Hematopoietic multipotent progenitor cell treated with erythropoietin and hydrocortisone succinate and interleukin-3 and kit ligand, for 8 days (in vitro differentiated cells): ENCODE measurements at regions not wholly inside any gene's neighbourhood (a gene's known extent, or its start where the extent isn't known, plus 50 kb on each side); places are given as distances from the start of the nearest gene placed in this dataset.
"Not testable (repeated sequence)": the region's sequence is repeated elsewhere in the genome, so short reads cannot be mapped to it uniquely, and the experiment has no call there.

Experiments
- DNase-seq: peaks from one replicate; pipeline ENCODE4 v3.0.0-alpha.2; 2015

DNA sequence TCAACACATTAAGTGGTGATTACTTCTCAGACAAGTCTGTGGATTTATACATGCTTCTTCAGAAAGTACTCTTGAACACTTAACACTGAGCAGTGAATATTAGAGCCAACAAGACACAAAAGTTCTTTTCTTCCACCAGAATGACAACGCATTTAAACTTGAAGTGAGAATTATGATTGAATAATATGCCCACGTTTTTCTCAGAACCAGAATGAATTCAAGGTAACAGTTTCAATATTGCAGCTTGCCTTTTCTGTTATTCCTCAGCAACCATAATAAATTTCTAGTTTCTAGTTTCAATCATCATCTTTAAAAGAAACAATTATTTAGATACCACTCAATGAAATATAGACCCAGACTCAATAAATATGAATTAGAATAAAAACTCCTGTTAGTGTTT is 547.0 kb downstream of the NUP35 start:
- no peak for DNase-seq

- no peak for DNase-seq
These were observed 554.7 kb downstream of the NUP35 start for GRCh38 chr2:183678908-183679307.

DNA sequence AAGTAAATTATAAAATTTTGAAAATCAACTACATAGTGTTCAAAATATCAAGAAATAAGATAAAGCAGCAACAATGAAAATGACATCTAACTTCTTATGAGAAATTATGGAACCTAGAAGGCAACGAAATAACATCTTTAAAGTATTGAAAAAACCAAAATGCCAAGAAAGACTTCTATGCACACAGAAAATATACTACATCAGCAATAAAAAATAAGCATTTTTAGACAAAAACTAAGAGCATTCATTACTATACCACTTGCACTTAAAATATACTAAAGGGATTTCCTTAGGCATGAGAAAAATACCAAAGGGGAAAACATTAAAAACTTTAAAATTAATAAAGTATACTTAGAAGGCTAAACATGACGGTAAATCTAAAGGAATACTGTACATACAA is 556.3 kb downstream of the NUP35 start:
- no peak for DNase-seq

- DNase-seq, result no peak
These were observed 560.4 kb downstream of the NUP35 start for GRCh38 chr2:183684686-183685085.

DNA sequence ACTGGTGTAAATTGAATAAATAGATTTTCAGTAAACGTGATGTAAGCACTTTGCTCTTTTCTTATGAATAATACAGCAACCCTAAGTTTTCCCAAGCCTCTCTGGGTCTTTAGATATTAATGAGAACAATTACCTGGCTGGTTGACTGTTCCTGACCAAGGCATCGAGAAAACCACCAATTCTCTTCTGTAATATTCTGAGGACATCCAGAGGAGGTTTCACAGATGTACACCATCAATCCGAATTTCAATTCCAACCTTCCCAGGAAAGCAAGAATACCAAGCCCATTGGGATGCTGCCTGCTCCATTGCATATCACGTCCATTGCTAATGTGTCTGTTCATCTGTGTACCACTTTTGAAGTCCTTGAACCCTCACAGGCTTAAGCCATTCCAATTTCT is 571.8 kb downstream of the NUP35 start:
- no peak for DNase-seq

DNA sequence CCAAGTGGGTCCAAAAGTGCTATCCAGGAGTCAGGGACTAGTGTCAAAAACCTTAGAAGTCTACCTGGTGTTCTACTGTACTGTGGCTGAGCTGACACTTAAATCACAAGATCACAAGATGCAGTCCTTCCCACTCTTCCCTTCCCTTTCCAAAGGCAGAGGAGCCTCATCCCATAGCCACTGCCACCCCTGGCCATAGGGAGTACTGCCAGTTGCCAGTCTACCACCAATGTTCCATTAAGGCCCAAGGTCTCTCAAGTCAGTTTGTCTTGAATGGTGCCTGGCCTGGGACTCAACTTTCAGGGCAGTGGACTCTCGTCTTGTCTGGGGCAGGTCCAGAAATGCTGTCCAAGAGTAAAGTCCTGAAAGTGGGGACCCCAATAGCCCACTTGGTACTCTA is 585.6 kb downstream of the NUP35 start:
- no peak for DNase-seq

DNA sequence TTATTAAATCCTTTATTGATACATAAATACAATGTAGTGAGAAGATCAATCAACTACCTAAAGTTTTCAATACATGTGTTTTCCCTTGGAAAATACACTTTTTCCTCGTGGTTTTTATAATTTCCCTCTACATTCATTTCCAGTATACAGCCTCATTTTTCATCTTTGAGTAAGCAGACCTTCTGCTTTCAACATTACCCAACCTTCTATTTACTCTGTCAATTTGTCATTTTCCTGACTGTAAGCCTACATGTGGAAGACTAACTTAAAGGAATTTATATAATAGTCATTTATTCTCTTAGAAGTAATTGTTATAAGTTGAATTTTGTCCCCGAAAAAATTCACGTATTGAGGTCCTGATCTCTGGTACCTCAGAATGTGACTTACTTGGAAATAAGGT is 594.0 kb downstream of the NUP35 start:
- DNase-seq, result no peak

- DNase-seq, result no peak
These were observed 599.0 kb downstream of the NUP35 start for GRCh38 chr2:183723278-183723677.

DNA sequence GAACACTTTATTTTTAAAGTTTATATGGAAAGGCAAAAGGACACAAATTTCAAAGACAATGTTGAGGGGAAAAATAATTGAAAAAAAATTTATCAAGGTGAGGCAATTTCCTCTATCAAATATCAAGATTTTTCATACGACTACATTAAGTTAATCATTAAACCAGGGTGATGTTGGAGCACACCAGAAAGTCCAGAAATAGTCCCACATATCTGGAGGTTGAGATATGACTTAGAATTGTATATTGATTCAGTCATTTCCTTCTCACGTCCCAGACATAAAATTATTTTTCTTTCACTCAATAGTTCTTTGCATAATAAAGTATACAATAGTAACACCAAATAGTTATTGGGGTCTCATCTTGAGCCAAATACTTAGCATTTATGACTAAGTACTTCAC is 605.1 kb downstream of the NUP35 start:
- no peak for DNase-seq

DNA sequence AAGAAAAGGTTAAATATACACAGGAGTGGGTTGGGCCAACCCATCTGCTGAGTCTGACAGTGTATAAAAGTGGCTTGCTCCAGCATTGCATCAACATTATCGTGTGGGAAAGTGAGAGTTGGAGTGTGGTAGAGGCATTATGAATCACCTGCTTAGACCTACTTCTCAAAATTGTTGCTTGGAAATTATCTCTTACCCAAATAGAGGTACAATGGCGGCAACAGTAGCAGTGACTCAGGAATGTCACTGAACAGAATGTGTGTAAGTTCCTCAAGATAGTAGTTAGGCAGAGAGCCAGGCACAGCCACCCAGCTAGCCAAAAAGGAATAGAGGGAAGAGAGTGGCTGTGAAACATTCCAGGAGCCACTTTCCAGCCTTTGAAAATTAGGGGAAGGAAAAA is 616.0 kb downstream of the NUP35 start:
- no peak for DNase-seq

DNA sequence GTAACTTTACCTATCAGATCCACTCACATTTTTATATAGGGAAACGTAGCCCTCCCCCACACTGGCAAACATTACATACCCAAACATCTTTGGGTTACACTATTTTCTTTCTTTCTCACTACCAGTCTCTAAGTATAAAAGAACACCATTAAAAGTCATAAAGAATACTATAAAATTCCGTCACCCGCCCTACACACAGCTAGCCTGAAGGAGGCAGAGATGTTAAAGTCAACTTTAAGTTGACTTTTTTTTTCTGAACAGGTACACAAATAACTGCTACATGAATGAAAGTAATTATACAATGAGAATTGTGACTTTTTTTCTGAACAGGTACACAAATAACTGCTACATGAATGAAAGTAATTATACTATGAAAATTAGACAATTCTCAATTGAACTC is 628.3 kb downstream of the NUP35 start:
- DNase-seq, result no peak

GRCh38 chr2:183759033-183759432 is 634.8 kb downstream of the NUP35 start:
- no peak for DNase-seq

DNA sequence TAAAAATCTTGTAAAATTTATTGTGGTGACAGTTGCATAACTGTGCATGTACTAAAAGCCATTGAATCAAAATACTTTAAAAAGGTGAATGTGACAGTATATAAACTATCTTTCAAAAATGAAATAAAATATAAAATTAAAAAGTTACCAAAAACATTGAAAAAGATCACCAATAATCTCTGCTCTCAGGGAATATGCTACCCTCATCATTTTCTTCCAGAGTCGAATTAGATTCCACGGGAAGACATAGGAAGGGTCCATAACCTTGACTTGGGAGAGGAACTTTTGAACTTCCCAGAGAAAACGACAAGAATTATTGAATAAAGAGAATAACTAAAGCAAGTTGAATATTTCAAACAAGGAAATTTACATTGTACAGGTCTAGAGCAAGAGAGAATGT is 649.5 kb downstream of the NUP35 start:
- DNase-seq, result no peak

DNA sequence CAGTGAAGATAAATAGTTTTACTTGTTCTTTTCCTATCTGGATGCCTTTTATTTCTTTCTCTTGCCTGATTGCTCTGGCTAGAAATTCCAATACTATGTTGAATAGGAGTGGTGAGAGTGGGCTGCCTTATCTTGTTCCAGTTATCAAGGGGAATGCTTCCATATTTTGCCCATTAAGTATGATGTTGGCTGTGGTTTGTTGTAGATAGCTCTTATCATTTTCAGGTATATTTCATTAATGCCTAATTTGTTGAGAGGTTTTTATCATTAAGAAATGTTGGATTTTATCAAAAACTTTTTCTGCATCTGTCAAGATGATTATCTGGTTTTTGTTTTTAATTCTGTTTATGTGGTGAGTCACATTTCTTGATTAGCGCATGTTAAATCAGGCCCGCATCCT is 655.8 kb downstream of the NUP35 start:
- no peak for DNase-seq

DNA sequence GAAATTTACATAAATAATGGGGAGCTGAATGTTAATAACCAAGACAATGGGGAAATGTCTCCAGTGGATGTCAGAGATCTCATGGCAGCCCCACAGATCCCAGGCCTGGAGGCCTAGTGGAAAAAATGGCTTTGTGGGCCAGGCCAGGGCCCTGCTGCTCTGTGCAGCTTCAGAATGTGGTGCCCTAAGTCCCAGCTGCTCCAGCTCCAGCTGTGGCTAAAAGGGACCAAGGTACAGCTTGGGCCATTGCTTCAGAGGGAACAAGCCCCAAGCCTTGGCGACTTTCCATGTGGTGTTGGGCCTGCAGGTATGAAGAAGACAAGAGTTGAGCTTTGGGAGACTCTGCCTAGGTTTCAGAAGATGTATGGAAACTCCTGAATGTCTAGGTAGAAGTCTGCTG is 658.2 kb downstream of the NUP35 start:
- DNase-seq, result no peak

DNA sequence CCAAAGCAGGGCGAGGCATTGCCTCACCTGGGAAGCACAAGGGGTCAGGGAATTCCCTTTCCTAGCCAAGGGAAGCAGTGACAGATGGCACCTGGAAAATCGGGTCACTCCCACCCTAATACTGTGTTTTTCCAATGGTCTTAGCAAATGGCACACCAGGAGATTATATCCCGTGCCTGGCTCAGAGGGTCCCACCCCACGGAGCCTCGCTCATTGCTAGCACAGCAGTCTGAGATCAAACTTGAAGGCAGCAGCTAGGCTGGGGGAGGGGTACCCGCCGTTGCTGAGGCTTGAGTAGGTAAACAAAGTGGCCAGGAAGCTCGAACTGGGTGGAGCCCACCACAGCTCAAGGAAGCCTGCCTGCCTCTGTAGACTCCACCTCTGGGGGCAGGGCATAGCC is 664.6 kb downstream of the NUP35 start:
- DNase-seq, result not testable (repeated sequence)

- DNase-seq, result not testable (repeated sequence)
These were observed 668.1 kb downstream of the NUP35 start for GRCh38 chr2:183792165-183792924.

DNA sequence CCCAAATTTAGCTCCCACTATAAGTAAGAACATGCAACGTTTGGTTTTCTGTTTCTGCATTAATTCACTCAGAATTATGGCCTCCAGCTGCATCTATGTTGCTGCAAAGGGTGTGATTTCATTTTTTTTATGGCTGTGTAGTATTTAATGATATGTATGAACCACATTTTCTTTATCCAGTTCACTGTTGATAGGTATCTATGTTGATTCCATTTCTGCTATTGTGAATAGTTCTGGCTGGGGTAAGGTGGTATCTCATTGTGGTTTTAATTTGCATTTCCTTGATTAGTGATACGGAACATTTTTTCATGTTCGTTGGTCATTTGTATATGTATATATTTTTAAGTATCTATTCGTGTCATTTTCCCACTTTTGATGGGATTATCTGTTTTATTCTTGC is 674.3 kb downstream of the NUP35 start:
- DNase-seq, result no peak

GRCh38 chr2:183799761-183800160 is 675.5 kb downstream of the NUP35 start:
- DNase-seq, result no peak

- no peak for DNase-seq
These were observed 679.4 kb downstream of the NUP35 start for GRCh38 chr2:183803596-183803995.

DNA sequence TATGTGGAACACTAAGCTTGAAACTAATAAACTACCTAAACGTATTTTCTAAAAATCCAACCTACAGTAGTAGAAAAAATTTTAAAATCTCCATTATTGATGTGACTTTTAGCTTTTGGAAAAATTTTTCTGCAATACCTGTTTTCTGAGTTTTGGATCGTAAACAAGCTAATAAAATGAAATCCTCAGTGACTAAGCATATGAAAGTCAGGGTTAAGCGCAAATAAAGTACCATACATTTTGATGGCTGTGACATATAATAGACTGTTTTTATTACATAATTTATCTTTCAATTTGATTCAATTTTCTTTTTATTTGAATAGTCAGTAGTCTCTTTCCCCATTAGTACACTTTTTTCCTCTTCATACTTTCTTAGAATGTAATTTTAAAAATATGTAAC is 683.6 kb downstream of the NUP35 start:
- no peak for DNase-seq

GRCh38 chr2:183809404-183809803 is 685.2 kb downstream of the NUP35 start:
- DNase-seq, result no peak

GRCh38 chr2:183811281-183811680 is 687.0 kb downstream of the NUP35 start:
- no peak for DNase-seq

- no peak for DNase-seq
These were observed 687.8 kb downstream of the NUP35 start for GRCh38 chr2:183812091-183812490.

GRCh38 chr2:183825710-183826109 is 701.5 kb downstream of the NUP35 start:
- no peak for DNase-seq
